ENCODE measurements at regions not wholly inside any gene's neighbourhood (a gene's known extent, or its start where the extent isn't known, plus 50 kb on each side); places are given as distances from the start of the nearest gene placed in this dataset.

DNA sequence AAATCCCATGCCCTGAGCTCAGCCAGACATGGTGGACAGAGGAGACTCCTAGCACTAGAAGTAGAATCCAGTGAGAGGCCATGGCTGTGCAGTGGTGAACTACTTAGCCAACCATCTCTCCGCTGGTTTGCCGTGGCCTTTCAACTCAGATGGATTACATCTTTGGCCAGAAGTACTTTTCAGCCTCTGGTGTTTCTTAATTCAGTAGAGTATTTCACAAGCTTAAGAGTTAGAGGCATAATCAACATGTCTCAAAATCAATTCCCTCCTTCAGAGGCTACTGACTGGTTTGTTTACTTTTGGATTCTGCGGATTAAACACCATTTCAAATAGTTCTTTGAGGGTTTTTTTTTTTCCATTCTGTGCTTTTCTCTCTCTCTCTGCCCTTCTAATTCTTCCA, 91.1 kb upstream of the PGRMC2 start:
- DNase-seq (ENCODE audit: low read depth in 4 of 4, low spot score in 3 of 4) = no peak

DNA sequence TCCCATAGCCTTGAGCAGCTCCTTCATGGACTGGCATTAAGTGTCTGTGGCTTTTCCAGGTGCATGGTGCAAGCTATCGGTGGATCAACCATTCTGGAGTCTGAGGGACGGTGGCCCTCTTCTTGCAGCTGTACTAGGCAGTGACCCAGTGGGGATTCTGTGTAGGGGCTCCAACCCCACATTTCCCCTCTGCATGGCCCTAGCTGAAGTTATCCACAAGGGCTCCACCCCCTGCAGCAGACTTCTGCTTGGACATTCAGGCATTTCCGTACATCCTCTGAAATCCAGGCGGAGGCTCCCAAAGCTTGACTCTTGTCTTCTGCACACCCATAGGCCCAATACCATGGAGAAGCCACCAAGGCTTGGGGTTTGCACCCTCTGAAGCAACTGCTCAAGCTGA, 89.3 kb upstream of the PGRMC2 start:
- no peak for DNase-seq (ENCODE audit: low read depth in 4 of 4, low spot score in 3 of 4)

DNA sequence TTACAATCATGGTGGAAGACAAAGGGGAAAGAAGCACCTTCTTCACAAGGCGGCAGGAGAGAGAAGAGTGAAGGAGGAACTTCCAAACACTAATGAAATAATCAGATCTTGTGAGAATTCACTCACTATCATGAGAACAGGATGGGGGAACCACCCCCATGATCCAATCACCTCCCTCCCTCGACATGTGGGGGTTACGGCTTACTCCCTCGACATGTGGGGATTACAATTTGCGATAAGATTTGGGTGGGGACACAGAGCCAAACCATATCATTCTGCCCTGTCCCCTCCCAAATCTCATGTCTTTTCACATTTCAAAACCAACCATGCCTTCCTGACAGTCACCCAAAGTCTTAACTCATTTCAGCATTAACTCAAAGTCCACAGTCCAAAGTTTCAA, 88.7 kb upstream of the PGRMC2 start:
- no peak for DNase-seq (ENCODE audit: low read depth in 4 of 4, low spot score in 3 of 4)

DNA sequence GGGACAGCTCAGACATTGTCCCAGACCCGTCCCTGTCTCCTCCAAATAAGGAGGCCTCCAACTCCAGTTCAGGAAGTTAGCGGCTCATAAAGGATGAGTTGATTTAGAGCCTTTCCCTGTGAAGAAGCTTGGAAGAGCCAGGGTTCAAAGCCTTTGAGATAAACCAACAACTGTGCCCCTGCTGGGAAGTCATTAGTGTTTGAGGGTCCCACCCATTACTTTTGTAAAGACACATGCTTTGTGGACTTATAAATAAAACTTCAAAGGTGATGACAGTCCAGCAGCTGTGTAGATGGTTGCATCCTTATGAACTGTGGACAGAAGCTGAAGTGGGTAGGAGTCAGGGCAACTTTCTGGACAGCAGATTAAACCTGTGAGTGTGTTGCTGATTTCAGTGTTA, 86.0 kb upstream of the PGRMC2 start:
- no peak for DNase-seq (ENCODE audit: low read depth in 4 of 4, low spot score in 3 of 4)

DNA sequence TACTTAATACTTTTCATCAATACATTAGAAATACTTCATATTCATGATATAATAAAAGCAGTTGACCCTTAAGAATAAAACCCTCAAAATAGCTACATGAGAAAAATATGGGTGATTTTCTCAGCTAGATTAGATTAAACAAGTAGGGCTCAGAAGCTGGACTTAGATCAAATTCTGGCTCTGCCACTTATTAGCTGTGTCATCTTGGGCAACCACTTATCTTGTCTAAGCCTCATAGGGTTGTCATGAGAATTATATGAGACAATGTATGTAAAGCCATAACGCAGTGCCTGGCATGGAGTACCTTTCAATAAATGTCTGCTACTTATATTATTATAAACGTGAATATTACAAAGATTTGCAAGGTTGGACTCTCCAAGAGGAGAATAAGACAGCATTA, 84.3 kb upstream of the PGRMC2 start:
- DNase-seq (ENCODE audit: low read depth in 4 of 4, low spot score in 3 of 4) = no peak

DNA sequence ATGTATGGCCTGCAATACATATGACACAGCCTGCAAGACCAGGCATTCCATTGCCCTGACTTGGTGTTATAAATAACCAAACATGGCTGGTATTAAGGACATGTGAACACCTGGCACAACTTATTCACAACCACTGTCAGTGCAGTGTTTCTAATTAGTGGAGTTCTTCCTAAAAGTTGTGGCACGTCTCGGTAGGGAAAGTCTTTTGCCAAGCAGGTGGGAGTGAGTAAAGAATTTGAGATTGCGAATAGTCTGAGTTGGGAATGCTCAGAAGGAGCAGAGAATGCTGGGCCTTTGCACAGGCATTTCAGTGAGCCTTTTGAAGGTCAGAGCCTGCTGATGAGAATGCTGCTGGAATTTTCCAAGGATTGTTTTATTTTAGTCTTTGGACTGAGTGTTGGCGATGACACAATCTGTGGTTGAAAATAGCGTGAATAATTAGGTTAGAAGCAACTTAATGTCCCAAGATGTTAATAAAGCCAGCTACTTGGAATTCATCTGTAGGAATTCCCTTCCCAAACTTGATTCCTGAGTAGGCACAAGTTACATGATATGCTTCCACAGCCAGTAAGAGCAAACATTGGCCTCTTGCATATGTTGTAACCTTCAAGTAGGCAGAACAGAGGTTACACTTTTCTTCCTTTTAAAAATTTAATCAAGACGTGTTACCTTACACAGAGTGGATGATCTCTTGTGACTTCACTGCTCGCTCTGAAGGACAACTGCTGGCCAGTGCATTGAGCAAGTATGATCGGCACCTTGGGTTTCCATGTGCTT, 83.6 kb upstream of the PGRMC2 start:
- DNase-seq (ENCODE audit: low read depth in 4 of 4, low spot score in 3 of 4) = no peak

DNA sequence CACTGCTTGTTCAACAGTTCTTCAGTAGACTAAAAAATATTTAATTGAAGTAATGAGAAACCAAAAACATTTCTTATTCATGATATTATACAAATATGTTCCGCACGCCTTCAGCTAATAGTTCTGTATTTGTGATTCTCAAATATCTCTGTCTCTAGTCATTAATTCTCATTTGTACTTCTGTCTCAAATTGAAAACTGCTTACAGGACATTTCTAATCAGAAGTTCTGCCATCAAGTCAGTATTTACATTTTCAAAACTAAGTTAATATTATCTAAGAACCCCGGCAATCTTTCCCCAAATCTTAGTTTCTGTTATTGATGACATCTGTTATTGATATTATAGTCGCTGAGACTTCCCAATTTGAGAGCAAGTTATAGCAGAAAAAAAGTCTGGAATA, 78.6 kb upstream of the PGRMC2 start:
- no peak for DNase-seq (ENCODE audit: low read depth in 4 of 4, low spot score in 3 of 4)

DNA sequence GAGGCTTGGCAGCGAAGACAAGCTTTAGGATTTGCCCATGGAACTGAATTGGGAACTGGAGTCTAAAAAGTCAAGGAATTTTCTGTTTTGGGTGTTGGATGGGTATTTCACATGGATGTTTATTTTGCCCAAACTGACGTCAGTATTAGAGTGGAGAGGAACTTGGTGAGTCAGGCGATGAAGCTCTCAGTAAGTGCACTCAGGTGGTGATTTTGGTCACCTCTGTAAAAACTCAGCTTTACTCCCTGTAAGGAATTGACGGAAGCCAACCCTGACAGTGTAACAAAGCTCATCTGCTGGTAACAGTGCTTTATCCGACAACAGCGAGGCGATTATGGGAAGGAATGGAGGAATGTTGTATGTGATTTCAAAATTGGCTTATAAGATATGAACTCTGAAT, 77.0 kb upstream of the PGRMC2 start:
- DNase-seq (ENCODE audit: low read depth in 4 of 4, low spot score in 3 of 4) = no peak

DNA sequence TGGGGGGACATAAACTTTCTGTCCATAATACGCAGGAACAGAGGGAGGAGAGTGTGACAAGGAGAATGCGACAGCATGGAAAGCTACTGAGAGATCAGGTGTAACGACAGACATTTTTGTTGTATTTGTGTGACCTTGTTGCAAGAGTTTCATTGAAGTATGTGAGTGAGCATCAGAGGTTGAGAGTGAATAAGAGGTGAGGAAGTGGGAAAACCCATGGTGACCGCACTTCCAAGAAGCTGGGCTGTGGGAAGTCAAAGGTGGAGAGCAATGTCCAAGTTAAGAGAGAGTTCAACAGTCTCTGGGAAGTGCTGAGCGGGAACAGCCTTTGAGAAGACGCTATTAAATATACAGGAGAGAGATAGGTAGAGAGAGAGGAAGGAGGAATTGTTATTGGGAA, 76.4 kb upstream of the PGRMC2 start:
- no peak for DNase-seq (ENCODE audit: low read depth in 4 of 4, low spot score in 3 of 4)

DNA sequence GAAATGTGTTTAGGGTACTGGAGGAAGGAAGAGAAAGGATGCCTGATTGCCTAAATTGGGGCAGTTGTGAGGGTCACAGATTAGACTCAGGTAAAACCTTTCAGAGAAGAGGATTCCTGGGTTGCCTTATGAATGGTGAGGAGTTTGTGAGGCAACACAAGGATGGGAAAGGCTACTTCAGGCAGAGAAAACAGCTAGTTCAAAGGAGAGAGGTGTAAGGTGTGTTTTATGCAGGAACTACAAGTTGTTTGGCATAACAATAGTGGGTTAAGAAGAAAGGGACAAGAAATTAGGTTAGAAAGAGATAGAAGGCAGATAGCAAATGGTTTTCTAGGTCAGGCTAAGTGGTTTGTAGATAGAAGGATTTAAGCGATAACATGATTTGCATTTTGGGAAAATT, 75.1 kb upstream of the PGRMC2 start:
- DNase-seq (ENCODE audit: low read depth in 4 of 4, low spot score in 3 of 4) = no peak

DNA sequence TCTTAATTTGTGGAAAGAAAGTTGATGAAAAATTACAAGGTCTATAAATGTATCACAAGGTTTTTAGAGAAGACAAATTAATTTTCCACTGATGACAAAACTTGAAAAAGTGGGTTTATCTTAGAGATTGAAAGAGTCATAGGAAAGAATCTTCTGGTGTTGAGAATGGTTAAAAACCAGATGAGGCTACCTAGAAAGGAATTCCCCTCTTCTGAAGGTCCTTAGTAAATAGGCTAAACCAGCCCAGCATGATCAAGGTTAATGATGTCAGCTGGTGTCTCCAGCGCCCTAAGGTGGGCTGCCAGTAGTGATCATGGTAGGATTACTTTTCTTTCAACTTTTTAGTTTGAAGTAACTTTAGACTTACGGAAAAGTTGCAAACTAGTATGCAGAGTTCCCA, 71.8 kb upstream of the PGRMC2 start:
- no peak for DNase-seq (ENCODE audit: low read depth in 4 of 4, low spot score in 3 of 4)

DNA sequence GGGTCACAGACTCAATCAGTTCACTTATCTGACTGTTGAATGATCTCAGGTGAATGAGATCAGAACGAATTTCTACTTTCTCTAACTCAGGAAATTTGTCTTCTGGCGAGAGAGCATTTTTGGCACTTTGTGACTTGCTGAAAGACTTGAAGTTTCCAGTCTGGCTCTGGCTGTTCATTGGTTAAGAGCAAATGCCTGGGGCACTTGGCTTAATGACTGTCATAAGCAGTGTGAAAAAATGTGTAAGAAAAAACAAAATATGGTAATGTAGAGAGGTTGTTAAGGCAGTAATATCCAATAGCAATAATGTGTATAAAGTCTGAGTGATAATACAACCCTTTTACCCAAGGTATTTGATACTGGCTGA, 71.3 kb upstream of the PGRMC2 start:
- DNase-seq (ENCODE audit: low read depth in 4 of 4, low spot score in 3 of 4) = no peak

DNA sequence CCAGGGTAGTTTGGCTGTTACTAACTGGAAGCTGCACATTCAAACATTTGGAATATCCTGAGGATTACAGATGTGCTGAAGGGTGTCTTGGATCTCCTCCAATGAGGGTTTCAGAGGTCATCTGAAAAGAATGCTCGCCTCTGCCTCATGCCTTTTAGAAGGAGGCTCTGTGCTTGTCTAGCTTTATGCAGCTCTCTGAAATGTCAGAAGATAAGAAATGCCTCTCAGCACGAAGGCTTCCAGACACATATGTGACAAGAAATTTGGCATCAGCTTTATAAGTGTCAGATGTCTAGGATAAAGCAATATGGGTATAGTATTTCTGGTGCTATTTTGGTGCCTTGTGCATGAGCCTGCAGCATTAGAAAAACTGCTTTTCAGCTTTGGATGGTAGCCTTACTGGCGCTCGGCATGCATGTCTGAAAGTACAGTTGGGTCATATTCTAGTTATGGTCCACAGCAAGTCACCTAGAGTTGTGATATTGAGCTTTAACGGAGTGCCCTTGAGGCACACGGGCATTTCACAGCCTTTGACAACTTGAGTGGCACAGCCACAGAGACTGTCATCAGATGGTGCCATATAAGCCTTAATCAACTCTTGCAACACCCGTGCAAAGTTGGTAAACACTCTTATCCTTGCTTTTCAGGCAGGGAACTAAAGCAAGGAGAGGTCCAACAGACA, 70.8 kb upstream of the PGRMC2 start:
- DNase-seq (ENCODE audit: low read depth in 4 of 4, low spot score in 3 of 4) = no peak

DNA sequence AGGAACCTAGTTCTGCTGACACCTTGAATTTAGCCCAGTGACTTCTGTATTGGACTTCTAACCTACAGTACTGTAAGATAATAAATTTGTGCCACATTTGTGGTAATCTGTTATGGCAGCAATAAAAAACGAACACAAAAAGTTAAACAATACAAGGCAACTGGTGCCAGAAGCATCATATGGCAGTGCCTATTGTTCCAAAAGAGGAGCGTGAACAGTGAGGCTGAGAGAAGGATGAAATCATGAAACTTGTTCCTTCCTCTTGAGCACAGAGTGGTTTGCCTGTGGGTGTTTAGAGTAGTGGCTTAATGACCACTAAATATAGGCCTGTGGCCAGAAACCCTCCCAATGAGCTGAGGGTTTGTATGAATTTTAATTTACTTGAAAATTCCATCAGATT, 69.7 kb upstream of the PGRMC2 start:
- DNase-seq (ENCODE audit: low read depth in 4 of 4, low spot score in 3 of 4) = no peak

DNA sequence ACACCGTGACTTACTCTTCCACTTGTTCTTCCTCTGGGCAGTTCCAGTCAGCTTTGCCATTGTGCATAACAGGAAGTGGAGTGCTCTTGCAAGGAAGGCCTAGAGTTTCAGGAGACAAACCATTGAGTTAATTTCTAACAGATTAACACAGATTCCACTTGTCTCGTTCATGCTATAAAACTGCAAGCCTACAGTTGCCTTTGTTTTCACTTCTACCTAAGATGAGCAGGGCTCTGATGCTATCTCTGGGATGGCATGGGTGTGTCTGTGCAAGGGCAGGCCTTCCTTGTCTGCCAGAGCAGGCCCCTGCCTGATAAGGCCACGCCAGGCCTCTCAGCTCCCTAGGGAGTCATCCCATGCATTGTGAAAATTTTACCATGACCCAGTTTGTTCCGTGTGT, 67.7 kb upstream of the PGRMC2 start:
- DNase-seq (ENCODE audit: low read depth in 4 of 4, low spot score in 3 of 4) = no peak

DNA sequence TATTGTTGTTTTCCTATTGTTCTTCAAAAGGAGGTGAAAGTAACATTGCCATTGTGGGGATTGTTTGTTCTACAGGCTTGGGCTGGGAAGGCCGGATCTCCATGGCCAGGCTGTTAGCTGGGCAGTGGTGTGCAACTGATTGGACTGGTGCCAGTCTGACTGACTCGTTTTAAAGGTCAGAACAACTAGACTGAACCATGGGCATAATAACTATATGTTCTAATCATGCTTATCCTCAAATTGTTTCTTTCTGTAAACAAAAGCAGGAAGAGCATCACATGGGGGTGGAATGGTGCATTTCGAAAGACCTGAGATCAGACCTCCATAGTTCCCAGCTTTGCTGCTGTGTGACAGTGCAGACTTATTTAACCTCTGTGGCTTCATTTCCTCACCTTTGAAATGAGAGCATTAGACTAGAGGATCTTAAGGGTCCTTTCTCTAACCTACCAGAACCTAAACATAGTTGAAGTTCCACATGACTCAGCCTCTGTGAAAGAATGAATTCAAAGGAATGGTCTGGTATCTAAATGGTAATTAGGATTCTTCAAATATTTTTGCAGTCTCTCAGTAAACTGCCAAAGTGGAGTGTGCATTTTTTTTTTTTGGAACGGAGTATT, 66.7 kb upstream of the PGRMC2 start:
- peak; percentile 21 to 38 (median 29) for DNase-seq (ENCODE audit: low read depth in 4 of 4, low spot score in 3 of 4)

DNA sequence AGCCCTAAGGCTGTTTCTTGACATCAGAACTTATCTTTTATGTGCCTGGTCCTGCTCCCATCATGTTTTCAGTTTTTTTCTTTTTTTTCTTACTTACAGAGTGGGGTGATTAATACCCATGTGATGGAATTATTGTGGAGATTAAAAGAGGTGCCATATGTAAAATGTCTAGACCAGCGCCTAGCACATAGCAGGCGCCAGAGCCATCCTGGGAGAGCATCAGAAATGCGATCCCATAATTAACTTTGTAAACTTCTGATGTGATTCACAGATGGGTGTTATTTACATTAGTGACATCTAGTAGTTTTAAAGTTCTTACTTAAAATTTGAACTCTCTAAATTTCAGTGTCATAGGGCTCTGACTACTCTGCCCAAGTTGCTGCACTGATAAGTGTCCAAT, 66.2 kb upstream of the PGRMC2 start:
- peak in 2 of 4 donors; percentile 1 to 10 for DNase-seq (ENCODE audit: low read depth in 4 of 4, low spot score in 3 of 4)

DNA sequence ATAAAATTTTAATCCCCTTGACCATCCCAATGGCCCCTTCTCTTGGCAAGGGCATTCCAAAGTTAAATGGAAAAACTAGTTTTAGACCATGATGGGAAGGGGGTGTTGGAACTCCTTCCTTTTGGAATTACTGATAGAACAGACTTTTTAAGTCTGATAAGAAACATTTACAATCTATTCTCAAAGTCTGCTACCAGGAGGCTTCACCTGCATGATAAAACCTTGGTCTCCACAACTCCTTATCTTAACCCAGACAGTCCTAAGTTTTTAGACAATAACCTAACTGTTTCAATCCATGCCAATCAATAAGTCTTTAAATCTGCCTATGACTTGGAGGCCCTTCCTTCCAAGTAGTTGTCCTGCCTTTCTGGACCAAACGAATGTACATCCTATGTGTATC, 63.9 kb upstream of the PGRMC2 start:
- DNase-seq (ENCODE audit: low read depth in 4 of 4, low spot score in 3 of 4) = no peak

DNA sequence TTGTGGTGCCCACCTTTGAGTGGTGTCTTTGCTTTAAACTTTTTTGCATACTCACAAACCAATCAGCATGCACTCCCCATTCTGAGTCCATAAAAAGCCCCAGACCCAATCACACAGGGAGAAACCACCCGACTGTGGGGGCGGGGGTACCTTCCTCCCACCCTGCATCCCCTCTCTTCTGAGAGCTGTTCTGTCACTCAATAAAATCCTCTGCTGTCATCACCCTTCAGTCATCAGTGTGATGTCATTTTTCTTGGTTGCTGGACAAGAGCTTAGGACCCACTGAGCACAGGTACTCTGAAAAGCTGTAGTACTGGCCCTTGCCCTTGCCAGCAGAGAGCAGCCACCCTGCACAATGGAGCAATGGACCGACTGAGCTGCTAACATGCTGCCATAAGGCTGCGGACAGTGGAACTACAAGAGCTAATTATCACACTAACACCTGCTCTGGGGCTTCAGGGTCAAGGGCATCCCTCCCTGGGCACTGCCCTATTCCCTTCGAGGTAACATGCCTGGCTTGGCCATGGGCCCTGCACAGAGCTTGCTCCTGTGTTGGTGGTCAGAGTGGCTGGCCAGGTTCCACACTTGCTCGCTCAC, 62.9 kb upstream of the PGRMC2 start:
- no peak for DNase-seq (ENCODE audit: low read depth in 4 of 4, low spot score in 3 of 4)

DNA sequence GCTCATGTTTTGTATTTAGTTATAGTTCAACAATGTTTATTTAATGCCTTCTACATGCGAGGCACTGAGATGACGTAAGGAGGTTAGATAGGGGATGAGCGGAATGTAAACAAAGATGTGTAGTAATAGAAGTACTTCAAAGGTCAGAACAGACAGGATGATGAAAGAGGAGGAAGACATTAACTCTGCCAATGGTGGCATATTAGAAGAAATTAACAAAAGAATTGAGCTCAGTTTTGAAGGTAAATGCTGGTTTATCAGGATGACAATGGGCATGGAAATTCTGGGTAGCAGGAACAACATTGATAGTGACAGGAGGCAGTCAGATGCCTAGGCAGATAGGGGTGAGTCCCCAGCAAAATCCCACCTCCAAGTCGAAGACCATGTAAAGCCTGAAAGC, 62.3 kb upstream of the PGRMC2 start:
- DNase-seq (ENCODE audit: low read depth in 4 of 4, low spot score in 3 of 4) = no peak

DNA sequence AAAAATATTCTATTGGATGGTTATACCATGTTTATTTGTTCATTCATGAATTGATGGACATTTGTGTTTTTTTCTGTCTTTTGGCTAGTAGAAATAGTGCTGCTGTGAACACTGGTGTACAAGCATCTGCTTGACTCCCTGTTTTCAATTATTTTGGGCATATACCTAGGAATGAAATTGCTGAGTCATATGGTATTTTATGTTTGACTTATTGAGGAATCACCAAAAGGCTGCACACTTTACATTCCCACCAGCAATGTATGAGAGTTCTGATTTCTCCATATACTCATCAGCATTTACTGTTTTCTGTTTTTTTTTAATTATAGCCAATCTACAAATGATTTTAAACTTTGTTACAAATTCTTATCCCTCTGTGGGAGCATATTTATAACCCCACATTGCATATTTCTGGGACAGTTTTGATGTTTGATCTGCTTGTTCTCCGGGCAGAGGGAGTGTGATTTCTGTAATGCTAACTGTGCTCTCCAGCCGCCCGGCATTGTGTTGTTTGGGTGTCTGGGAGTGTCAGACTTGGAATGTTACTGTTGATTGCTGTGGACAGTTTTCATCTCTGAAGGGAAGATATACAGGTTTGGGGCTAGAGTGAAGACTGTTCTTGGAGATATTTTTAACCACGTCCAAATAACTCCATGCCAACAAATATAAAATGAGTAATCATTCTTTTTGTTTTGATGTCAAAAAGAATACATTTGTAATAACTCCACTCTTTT, 60.5 kb upstream of the PGRMC2 start:
- DNase-seq (ENCODE audit: low read depth in 4 of 4, low spot score in 3 of 4) = no peak

Data from left renal pelvis (tissue), 4 donors.